ENCODE measurements at regions not wholly inside any gene's neighbourhood (a gene's known extent, or its start where the extent isn't known, plus 50 kb on each side); places are given as distances from the start of the nearest gene placed in this dataset.

GRCh38 chr3:55196495-55196894 lies 268.6 kb upstream of the LRTM1 start:
- H3K27me3 ChIP-seq (ENCODE audit: low read depth), result no peaks in the 10 kb centered on the region
- H3K27ac ChIP-seq (replicated peaks), result no peak overlapping the region
- intact Hi-C loops (cut with micrococcal nuclease), result no loop called here
- no peaks in the 10 kb centered on the region for H3K4me1 ChIP-seq
- no peaks in the 10 kb centered on the region for H3K9me3 ChIP-seq (replicated peaks)
- no peak overlapping the region for H3K4me3 ChIP-seq
- no peaks in the 10 kb centered on the region for H3K36me3 ChIP-seq
- no peak for TF ChIP-seq CTCF (IDR thresholded peaks at IDR 0.05; ENCODE audit: borderline replicate concordance)
- no peak for DNase-seq

GRCh38 chr3:55194376-55194775 lies 266.5 kb upstream of the LRTM1 start:
- Histone ChIP-seq H3K4me3 (no peak overlapping the region), H3K27ac (replicated peaks) (no peak overlapping the region), H3K4me1 (no peaks in the 10 kb centered on the region), H3K27me3 (ENCODE audit: low read depth) (peaks cover under 1% of the 10 kb centered on the region), H3K9me3 (replicated peaks) (no peaks in the 10 kb centered on the region), H3K36me3 (no peaks in the 10 kb centered on the region)
- TF ChIP-seq CTCF (IDR thresholded peaks at IDR 0.05; ENCODE audit: borderline replicate concordance), result no peak
- DNase-seq, result no peak
- intact Hi-C loops (cut with micrococcal nuclease), result no loop called here

GRCh38 chr3:55191911-55192775 lies 264.3 kb upstream of the LRTM1 start:
- intact Hi-C loops (cut with micrococcal nuclease), result no loop called here

GRCh38 chr3:55190331-55190730 lies 262.5 kb upstream of the LRTM1 start:
- intact Hi-C loops (cut with micrococcal nuclease), result no loop called here
- Histone ChIP-seq H3K9me3 (replicated peaks) (no peaks in the 10 kb centered on the region), H3K36me3 (no peaks in the 10 kb centered on the region), H3K4me3 (no peak overlapping the region), H3K27ac (replicated peaks) (no peak overlapping the region), H3K27me3 (ENCODE audit: low read depth) (peaks cover 8% of the 10 kb centered on the region), H3K4me1 (no peaks in the 10 kb centered on the region)
- DNase-seq, result no peak
- TF ChIP-seq CTCF (IDR thresholded peaks at IDR 0.05; ENCODE audit: borderline replicate concordance), result no peak

More at GRCh38 chr3:55191911-55192775, 264.3 kb upstream of the LRTM1 start:
- no peaks in the 10 kb centered on the region for H3K4me1 ChIP-seq
- peaks cover 8% of the 10 kb centered on the region for H3K27me3 ChIP-seq (ENCODE audit: low read depth)
- H3K36me3 ChIP-seq, result no peaks in the 10 kb centered on the region
- H3K9me3 ChIP-seq (replicated peaks), result no peaks in the 10 kb centered on the region
- DNase-seq, result no peak
- H3K27ac ChIP-seq (replicated peaks), result no peak overlapping the region
- TF ChIP-seq CTCF (IDR thresholded peaks at IDR 0.05; ENCODE audit: borderline replicate concordance), result no peak
- no peak overlapping the region for H3K4me3 ChIP-seq

- Histone ChIP-seq H3K27ac (replicated peaks) (no peak overlapping the region), H3K27me3 (ENCODE audit: low read depth) (peaks cover 8% of the 10 kb centered on the region), H3K36me3 (no peaks in the 10 kb centered on the region), H3K4me3 (no peak overlapping the region), H3K4me1 (no peaks in the 10 kb centered on the region), H3K9me3 (replicated peaks) (no peaks in the 10 kb centered on the region)
- DNase-seq, result no peak
- TF ChIP-seq CTCF (IDR thresholded peaks at IDR 0.05; ENCODE audit: borderline replicate concordance), result no peak
- intact Hi-C loops (cut with micrococcal nuclease), result no loop called here
These were observed 261.5 kb upstream of the LRTM1 start for GRCh38 chr3:55189359-55189801.

All from left ventricle myocardium inferior (tissue), 1 donor.